ENCODE measurements at regions not wholly inside any gene's neighbourhood (a gene's known extent, or its start where the extent isn't known, plus 50 kb on each side); places are given as distances from the start of the nearest gene placed in this dataset.
A peak's percentile ranks its signal among the peaks of the same experiment; 100 is the strongest.
"Not testable (repeated sequence)": the region's sequence is repeated elsewhere in the genome, so short reads cannot be mapped to it uniquely, and the experiment has no call there.

- H3K4me1 Mint-ChIP-seq (ENCODE audit: low read depth); H3K4me3 Mint-ChIP-seq (ENCODE audit: low read depth); H3K27ac Mint-ChIP-seq; H3K9me3 Mint-ChIP-seq (ENCODE audit: low read depth); H3K36me3 Mint-ChIP-seq (ENCODE audit: insufficient read depth); H3K27me3 Mint-ChIP-seq; DNase-seq (ENCODE audit: low spot score, unreplicated experiment): not testable (repeated sequence)
- TF ChIP-seq CTCF (IDR thresholded peaks at IDR 0.05; ENCODE audit: unreplicated experiment): peak; percentile 58
Measured at GRCh38 chr9:39828457-39828856, 473.0 kb downstream of the SPATA31A1 start.
